Stimulated activated CD8-positive, alpha-beta memory T cell treated with anti-CD3 and anti-CD28 coated beads, Interleukin-7, amount 100 ng/mL, for 4 hours (primary cell): ENCODE measurements at regions not wholly inside any gene's neighbourhood (a gene's known extent, or its start where the extent isn't known, plus 50 kb on each side); places are given as distances from the start of the nearest gene placed in this dataset.
A peak's percentile ranks its signal among the peaks of the same experiment; 100 is the strongest.

Source experiments
- DNase-seq, 2 donors: peaks; one replicate each; pipeline ENCODE4 v3.0.0-alpha.2; 2020; ENCODE audit warnings: low read depth in 2 of 2

DNA sequence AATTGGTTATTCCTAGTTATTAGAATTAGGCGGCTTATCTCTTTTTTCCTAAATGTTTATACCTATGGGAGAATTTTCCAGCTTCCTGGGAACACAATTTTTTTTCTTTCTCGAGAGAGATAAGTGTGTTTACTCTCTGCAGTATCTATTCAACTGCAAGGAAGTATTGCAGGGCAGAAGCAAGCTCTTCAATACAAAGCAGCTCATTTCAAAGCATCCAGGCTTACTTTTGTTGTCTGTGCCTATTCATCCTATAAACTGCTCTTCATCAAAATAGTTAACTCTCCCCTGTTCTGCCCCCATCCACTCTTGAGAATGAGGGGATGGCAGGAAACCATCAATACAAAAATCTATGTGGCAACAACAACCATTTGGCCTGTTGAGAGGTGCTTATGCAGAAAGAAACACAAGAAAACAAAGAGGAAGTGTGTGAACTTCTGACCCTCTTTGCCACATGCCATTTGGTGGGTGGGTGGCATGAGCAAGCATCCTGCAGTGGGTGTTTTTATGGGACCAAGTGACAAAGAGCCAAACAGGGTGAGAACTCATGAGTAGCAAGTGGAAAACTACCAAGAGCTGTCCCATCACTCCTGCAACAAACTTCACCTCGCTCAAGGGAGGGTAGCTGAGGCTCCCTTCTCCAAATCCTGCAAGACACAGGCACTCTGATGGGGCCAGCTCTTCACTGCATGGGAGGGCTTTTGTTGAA is 50.6 kb upstream of the MRPS6 start:
- DNase-seq, result peak; percentile 39 to 42

DNA sequence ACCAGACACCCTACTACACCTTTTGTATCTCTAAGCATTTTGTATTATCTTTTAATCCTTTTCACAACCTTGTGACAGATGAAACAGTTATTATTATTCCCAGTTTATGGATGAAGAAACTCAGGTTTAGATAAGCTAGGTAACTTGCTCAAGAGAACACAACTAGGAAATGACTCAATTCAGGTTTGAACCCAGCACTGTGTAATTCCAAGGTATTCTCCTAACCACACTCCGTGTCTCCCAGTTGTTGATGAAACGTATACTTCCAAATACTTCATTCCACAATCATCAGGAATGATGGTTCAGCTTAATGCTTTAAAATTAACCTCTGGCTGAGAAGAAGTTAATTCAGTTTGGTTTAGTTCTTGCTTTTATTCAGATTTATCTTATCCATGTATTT is 51.7 kb upstream of the MRPS6 start:
- DNase-seq, result no peak

DNA sequence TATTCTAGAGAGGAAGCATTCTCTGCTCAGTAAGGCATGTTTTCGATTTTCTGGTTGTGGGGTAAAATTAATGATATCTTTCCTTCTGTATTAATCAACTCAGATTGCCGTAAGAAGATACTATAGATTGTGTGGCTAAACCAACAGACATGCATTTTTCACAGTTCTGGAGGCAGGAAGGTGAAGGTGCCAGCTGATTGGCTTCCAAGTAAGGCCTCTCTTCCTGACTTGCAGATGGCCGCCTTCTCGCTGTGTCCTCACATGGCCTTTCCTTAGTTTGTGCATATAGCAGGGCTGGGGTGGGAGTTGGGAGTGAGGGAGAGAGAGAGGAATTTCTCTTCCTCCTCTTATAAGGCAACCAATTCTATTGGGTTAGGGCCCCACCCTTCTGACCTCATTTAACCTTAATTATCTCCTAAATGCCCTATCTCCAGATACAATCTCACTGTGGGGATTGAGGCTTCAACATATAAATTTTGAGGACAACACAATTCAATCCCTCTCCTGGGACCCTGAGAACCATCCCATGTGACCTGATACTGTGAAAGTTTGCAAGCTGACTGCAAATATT is 52.3 kb upstream of the MRPS6 start:
- no peak for DNase-seq

DNA sequence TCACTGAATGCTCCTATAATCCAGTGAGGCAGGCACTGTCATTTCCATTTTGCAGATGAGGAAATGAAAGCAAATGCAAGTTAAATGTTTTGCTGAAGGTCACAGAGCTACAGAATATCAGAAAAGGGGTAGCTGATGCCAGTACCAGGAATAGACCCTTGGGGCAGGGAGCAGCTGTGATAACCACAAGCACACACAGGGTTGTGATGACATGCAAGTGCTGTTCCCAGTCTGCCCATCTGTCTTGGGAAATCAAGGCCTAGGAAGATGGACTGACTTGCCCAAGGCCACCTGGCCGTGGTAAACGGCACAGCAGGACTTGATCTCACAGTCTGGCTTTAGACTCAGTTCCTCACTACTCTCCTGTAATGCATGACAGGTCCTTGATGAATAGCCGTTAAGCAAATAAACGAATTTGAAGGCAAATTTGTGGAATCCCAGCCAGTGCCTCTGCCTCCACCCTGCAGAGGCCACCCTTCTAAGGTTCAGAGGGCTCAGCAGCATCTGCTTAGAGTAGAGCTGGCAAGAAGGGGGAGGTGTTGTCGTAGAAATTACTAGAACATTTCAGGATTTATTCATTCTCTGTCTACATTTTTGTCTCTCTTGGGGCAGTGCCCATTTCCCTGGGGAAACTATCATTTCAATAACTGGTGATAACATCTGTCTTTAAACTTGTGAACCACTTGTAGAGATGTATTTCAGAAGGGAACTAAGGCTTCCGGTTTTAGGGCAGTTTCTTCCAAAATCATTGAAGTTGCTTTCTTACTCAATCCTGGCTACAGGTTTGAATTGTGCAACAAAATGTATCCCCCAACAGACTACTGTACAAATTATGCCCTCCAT is 53.2 kb upstream of the MRPS6 start:
- no peak for DNase-seq

- no peak for DNase-seq
Observed at GRCh38 chr21:34019402-34019801, 54.0 kb upstream of the MRPS6 start.

- no peak for DNase-seq
Observed at GRCh38 chr21:34018910-34019309, 54.5 kb upstream of the MRPS6 start.

DNA sequence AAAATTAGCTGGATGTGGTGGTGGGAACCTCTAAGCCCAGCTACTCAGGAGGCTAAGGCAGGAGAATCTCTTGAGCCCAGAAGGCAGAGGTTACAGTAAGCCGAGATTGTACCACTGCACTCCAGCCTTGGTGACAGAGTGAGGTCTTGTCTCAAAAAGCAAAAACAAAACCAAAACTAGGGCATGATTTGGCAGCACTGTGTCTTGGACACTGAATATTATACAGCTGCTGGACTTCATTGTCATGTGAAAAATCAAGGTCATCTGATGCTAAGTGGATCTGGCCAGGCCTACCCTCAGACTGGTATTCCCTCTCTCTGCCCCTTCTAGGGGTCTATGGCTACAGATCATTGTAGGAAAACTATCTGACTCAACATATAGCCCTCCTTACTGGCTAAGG is 55.2 kb upstream of the MRPS6 start:
- no peak for DNase-seq

DNA sequence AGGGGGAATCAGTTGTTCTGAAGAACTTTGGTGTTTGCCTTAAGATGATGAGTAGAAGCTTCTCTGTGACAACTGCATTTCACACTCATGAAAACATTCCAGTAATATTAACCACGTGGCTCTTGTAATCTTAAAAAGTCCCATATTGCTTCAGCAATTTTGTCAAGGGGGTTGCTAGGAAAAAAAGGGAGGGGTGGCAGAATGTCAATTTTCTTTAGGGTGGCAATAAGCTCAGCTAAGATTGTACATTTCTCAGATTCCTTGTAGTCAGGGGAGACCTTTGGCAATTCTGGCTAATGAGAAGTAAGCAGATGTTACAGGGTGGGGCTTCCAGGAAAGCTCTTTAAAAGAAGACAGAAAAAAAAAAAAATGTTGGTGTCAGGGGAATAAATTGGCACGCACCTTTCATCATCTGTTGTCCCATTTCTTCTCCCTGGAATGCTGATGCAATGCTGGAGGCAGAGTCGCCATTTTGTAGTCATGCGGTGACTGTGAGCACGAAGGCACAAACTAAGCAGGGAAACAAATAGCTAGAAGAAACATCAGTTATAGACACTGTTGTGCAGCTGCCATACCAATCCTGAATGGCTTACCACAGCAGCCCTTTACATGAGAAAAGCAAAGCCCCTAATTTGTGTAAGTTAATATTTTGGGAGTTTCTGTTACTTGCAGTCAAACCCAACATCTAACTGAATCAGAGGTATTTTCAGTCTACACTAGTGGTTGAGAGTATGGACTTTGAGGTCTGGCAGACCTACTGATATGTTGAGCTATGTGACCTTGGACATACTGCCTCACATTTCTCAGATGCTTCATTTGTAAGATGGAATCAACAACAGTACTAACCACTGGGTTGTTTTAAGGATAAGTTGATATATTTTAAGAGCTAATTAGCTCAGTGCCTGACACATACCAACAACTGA is 56.1 kb upstream of the MRPS6 start:
- DNase-seq, result no peak

- DNase-seq, result no peak
Observed at GRCh38 chr21:34012640-34013039, 60.7 kb upstream of the MRPS6 start.

DNA sequence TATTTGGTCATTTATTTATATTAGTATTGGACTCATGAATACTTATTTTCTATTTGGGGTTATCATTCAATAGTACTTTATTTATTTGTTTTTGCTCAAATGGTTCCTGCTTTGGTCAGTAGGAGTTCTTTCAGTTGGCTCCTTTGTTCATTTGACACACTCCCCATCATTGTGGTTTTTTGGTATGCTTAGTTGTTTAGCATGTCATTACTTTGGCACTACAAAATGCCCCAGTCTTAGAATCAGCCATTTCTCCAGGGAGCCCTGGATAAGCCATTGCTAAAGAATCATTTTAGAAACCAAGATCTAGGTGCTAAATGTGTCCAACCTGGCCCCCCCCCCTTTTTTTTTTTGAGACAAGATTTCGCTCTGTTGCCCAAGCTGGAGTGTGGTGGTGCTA is 61.7 kb upstream of the MRPS6 start:
- DNase-seq, result no peak

DNA sequence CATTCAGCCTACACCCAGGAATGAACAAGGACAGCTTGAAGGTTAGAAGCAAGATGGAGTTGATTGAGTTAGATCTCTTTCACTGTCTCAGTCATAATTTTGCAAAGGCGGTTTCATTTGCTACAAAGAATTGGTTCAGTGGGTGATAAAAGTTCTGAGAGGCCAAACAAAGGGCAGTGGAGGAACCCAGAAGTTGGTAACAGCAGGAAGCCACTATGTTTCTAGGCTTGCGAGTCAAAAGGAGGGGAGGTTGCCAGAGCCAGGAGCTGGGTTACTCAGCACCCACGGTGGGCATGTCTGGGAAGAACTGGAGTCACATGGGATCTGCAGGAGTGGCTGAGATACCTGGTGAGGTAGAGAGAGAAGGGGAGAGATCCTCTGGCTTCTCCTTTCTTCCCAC is 64.2 kb upstream of the MRPS6 start:
- no peak for DNase-seq

DNA sequence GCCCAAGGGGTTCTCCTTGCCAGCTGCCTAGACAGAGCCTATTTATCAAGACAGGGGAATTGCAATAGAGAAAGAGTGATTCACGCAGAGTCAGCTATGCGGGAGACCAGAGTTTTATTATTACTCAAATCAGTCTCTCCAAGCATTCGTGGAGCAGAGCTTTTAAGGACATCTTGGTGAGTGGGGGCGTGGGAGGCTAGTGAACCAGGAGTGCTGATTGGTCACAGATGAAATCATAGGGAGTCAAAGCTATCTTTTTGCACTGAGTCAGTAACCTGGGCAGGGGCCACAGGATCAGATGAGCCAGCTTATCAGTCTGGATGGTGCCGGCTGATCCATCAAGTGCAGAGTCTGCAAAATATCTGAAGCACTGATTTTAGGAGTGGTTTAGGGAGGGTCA is 64.8 kb upstream of the MRPS6 start:
- no peak for DNase-seq

DNA sequence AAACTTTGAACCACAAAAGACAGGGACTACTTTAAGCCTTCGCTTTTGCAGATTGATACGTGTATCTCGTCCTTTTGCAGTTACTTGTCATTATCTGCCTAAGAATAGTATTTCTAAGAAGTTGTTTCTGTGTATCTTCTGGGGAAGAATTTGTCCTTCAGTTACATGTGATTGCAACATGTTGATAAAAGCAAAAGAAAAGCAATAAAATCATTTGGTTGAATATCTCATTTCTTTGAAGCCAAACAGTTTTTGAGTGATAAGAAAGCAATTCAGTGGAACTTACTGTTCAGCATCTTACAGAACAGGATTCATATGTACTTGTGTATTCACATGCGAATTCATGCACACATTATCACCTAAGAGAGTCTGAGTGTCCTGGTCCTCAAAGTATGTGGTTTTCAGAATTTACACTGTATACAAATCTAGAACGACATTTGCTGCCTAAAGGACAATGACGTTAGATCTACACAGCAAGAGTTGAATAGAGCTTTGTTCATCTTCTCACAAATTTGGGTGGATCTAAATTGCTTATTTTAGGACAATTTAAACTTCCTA is 66.7 kb upstream of the MRPS6 start:
- no peak for DNase-seq

GRCh38 chr21:34004974-34005373 is 68.4 kb upstream of the MRPS6 start:
- no peak for DNase-seq

DNA sequence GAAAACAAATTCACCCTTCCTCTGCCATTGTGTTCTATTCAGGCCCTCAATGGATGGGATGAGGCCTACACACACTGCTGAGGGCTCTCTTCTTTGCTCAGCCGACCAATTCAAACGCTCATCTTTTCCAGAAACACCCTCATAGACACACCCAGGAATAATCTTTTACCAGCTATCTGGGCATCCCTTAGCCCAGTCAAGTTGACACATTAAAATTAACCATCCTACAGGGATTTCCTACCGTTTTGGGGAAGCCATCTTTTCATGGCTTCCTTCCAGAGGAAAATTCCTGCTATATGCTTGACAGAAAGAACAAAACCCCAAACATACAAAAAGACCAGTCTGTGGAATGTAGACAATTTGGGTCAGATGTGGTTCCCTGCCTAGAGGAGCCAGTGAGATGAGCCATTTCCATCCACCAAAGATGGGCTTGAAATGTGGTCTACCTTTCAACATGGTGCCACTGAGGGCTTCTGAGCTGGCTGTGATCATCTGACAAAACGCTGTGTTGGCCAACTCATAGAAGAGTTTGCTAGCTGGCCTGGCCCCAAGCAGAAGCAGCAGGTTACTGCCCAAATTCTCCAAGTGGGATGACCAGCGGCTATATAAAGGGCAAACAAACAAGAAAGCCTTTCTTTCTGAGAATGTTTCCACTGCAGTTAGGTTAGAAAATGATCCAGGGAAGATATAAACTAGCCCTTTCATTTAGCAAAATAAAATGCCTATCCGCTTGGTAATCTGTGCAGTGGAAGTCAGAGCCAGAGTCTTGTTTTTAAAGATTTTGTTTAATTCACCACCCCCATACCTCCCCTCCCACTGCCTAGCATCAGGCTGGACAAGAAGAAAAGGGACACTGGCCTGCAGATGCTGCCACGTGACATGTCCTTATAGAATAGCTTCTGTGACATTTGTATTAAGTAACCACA is 69.1 kb upstream of the MRPS6 start:
- DNase-seq, result no peak

GRCh38 chr21:34003428-34003827 is 70.0 kb upstream of the MRPS6 start:
- no peak for DNase-seq

DNA sequence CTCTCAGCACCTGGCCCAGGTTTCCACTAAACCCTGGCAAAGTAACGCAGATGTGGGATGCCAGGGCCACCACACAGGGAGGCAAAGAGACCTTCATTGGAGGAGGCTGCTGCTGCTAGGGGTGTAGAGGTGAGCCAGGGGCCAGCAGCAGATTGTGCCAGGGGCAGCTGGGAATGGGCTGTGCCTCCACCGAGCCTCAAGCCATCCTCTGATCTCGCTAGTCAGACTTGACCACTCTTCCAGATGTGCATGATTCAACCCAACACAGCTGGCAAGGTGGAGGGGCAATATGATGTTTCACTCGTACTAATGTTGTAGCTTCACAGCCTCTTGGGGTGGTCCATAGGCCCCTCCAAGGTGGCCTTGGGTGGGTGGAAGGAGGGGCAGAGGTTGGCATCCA is 73.0 kb upstream of the MRPS6 start:
- DNase-seq, result no peak

DNA sequence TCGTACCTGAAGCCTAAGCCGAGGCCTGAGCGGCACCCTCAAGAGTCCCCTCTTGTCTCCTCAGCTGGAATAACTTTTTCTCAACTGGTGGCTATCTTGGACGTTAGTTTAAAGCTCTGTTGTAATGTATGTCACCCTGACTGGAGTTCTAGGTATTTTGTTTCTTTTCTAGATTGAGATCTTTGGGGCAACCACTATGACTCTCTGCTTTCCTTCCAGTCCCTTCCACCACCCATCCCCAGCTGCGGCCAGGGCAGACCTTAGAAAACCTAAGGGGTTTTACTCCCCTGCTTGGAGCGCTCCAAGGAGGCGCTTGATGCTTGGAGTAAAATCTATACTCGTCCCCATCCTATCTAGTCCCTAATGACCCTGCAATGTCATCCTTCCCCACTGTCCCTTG is 74.6 kb upstream of the MRPS6 start:
- no peak for DNase-seq

GRCh38 chr21:33998402-33998801 is 75.0 kb upstream of the MRPS6 start:
- DNase-seq, result no peak

- DNase-seq, result no peak
Observed at GRCh38 chr21:33997436-33997835, 75.9 kb upstream of the MRPS6 start.

- no peak for DNase-seq
Observed at GRCh38 chr21:33994373-33994772, 78.8 kb upstream of the ATP5PO start.
